GM23338 (cell line): ENCODE measurements at regions not wholly inside any gene's neighbourhood (a gene's known extent, or its start where the extent isn't known, plus 50 kb on each side); places are given as distances from the start of the nearest gene placed in this dataset.

Experiments used
- ATAC-seq: fragments of 200-7000 bp; cut with Tn5 transposase; 3 replicates; pipeline ENCODE4 v1.9.1; 2020
- DNase-seq: peaks from one replicate; pipeline ENCODE4 v3.0.0-alpha.2; 2015; ENCODE audit warnings: low spot score
- H2AFZ ChIP-seq: fragments of 200-600 bp; sonication (generic); 2 replicates; pipeline ENCODE4 v1.8.0; 2016; ENCODE audit warnings: antibody characterized with exemption, mild to moderate bottlenecking, moderate library complexity
- H3F3A ChIP-seq: fragments of 200-600 bp; sonication (generic); replicated peaks from 2 replicates; pipeline ENCODE4 v1.8.0; 2017; ENCODE audit warnings: antibody characterized with exemption, mixed run types, low read depth
- H3K27ac ChIP-seq: fragments of 200-600 bp; sonication (generic); 2 replicates; pipeline ENCODE4 v1.6.1; 2016; ENCODE audit warnings: low read depth
- H3K27me3 ChIP-seq: fragments of 200-600 bp; sonication (generic); 2 replicates; pipeline ENCODE4 v1.8.0; 2016; ENCODE audit warnings: mild to moderate bottlenecking, mixed run types, moderate library complexity; ENCODE audit not compliant: insufficient read depth
- H3K36me3 ChIP-seq: fragments of 200-600 bp; sonication (generic); 2 replicates; pipeline ENCODE4 v1.8.0; 2016; ENCODE audit warnings: mild to moderate bottlenecking; ENCODE audit not compliant: insufficient read depth
- H3K4me1 ChIP-seq: fragments of 200-600 bp; sonication (generic); 2 replicates; pipeline ENCODE4 v1.8.0; 2016; ENCODE audit warnings: mild to moderate bottlenecking, moderate library complexity; ENCODE audit not compliant: insufficient read depth
- H3K4me2 ChIP-seq: fragments of 200-600 bp; sonication (generic); 2 replicates; pipeline ENCODE4 v1.7.1; 2017; ENCODE audit warnings: mixed run types
- H3K4me3 ChIP-seq: fragments of 200-600 bp; sonication (generic); 2 replicates; pipeline ENCODE4 v1.6.1; 2016; ENCODE audit warnings: mixed run types
- H3K79me2 ChIP-seq: fragments of 200-600 bp; sonication (generic); replicated peaks from 2 replicates; pipeline ENCODE4 v1.8.0; 2017; ENCODE audit warnings: mild to moderate bottlenecking; ENCODE audit not compliant: insufficient read depth
- H3K9me2 ChIP-seq: fragments of 200-600 bp; sonication (generic); 2 replicates; pipeline ENCODE4 v1.8.0; 2017; ENCODE audit not compliant: insufficient read depth
- H4K20me1 ChIP-seq: fragments of 200-600 bp; sonication (generic); replicated peaks from 2 replicates; pipeline ENCODE4 v1.8.0; 2017; ENCODE audit warnings: mild to moderate bottlenecking; ENCODE audit not compliant: insufficient read depth
- H3K27ac Mint-ChIP-seq: 2 replicates; pipeline ENCODE4 v1.8.0; 2020; ENCODE audit warnings: inconsistent platforms, mild to moderate bottlenecking, moderate library complexity, mixed read lengths
- H3K27me3 Mint-ChIP-seq: 3 replicates; pipeline ENCODE4 v1.8.0; 2022; ENCODE audit warnings: low read depth, mild to moderate bottlenecking, moderate library complexity, mixed read lengths, inconsistent platforms; ENCODE audit not compliant: insufficient read depth, poor library complexity
- H3K36me3 Mint-ChIP-seq: 3 replicates; pipeline ENCODE4 v1.8.0; 2021; ENCODE audit warnings: low read depth, mild to moderate bottlenecking, inconsistent platforms, moderate library complexity, mixed read lengths
- H3K4me1 Mint-ChIP-seq: 3 replicates; pipeline ENCODE4 v1.8.0; 2020; ENCODE audit warnings: mild to moderate bottlenecking, inconsistent platforms, mixed read lengths
- H3K4me3 Mint-ChIP-seq: 3 replicates; pipeline ENCODE4 v1.8.0; 2021; ENCODE audit warnings: moderate library complexity, mild to moderate bottlenecking, inconsistent platforms, mixed read lengths
- H3K9me3 Mint-ChIP-seq: 3 replicates; pipeline ENCODE4 v1.8.0; 2020; ENCODE audit warnings: moderate library complexity, mild to moderate bottlenecking, inconsistent platforms, mixed read lengths
- POLR2AphosphoS5 ChIP-seq: IDR thresholded peaks from 2 replicates; pipeline ENCODE4 v1.6.1; 2016; ENCODE audit warnings: antibody characterized with exemption, low read depth
- ZNF114 ChIP-seq: fragments of 250-450 bp; sonication (Bioruptor Pico); IDR thresholded peaks from 2 replicates; pipeline ENCODE4 v1.5.0; 2020; ENCODE audit warnings: mild to moderate bottlenecking, moderate library complexity
- TF ChIP-seq, protein P1 (sequence below): IDR thresholded peaks from one replicate; pipeline ENCODE4 v1.6.1; 2018; ENCODE audit warnings: antibody characterized with exemption; ENCODE audit not compliant: unreplicated experiment

DNA sequence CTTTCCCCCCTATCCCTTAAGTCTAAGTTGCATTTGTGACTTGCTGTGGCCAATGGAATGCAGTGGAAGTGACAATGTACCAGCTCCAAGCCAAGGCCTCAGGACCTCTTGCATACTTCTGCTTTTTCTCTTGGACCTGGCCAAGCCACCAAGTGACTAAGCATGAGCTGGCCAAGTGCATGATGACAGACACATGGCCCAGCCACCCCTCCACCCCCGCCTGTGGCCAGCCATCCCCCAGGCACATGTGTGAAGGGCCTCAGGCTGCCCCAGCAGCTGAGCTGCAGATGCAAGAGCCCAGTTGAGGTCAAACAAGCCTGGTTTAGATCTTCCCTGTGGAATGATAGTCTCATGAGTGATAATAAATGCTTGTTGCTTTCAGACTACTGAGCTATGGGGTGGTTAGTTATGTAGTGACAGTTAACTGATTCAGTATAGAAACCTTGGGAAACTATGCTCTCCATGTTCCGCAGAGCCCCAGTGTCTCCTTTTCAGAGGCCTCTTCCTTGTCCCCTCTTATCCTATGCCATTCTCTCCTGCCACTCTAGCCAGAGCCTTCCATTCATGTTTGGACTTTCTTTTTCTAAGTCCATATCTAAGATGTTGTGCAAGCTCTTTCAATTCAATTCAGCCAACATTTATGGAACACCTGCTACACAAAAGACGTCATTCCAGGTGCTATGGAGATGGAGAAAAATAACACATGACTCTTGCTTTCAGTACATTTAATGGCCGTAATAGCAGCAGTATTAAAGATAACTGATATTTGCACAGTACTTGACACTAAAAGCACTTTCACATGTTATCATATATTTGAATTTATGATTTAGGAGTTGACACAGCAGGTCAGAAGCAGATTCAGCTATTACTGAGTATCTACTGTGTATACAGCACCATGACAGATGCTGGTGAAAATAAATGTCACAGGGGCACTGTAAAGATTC lies 55.5 kb upstream of the LOXL4 start (continued):
- TF ChIP-seq, protein P1, sequence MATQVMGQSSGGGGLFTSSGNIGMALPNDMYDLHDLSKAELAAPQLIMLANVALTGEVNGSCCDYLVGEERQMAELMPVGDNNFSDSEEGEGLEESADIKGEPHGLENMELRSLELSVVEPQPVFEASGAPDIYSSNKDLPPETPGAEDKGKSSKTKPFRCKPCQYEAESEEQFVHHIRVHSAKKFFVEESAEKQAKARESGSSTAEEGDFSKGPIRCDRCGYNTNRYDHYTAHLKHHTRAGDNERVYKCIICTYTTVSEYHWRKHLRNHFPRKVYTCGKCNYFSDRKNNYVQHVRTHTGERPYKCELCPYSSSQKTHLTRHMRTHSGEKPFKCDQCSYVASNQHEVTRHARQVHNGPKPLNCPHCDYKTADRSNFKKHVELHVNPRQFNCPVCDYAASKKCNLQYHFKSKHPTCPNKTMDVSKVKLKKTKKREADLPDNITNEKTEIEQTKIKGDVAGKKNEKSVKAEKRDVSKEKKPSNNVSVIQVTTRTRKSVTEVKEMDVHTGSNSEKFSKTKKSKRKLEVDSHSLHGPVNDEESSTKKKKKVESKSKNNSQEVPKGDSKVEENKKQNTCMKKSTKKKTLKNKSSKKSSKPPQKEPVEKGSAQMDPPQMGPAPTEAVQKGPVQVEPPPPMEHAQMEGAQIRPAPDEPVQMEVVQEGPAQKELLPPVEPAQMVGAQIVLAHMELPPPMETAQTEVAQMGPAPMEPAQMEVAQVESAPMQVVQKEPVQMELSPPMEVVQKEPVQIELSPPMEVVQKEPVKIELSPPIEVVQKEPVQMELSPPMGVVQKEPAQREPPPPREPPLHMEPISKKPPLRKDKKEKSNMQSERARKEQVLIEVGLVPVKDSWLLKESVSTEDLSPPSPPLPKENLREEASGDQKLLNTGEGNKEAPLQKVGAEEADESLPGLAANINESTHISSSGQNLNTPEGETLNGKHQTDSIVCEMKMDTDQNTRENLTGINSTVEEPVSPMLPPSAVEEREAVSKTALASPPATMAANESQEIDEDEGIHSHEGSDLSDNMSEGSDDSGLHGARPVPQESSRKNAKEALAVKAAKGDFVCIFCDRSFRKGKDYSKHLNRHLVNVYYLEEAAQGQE: no peak
- no peak for TF ChIP-seq POLR2AphosphoS5

DNA sequence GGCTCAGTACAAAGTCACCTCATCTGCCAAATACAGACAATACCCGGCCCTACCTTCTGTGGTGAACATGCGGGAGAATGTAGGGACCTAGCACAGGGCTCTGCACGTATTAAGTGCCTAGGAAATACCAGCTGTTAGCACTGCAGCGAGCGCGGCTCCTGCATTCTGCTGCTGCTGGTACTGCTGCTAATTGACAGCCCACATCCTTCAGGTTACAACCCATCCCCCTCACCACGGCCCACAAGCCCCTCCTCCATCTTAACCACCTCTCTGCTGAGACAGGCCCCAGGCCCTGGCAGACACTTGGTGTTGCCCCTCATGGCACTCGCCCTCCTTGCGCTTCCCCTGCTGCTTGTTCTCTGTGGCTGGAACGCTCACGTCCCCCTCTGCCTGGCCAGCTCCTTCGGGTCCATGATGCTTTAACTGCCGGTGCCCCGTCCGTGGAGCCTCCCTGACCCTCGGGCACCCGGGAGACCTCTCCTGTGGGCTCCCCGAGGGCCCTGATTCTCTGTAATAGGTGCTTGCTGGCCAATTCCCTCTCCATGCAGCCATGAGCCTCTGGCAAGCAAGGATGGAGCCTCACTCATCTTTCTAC lies 53.3 kb upstream of the LOXL4 start:
- H3K36me3 ChIP-seq: no peaks in the 10 kb centered on the region
- no peaks in the 10 kb centered on the region for H3F3A ChIP-seq
- TF ChIP-seq, protein P1: no peak
- TF ChIP-seq ZNF114 (CRISPR knock-in tag): no peak
- no peak overlapping the region for H3K27ac ChIP-seq
- H2AFZ ChIP-seq: peak overlapping the region; percentile 95
- no peak overlapping the region for H3K4me3 ChIP-seq
- H3K27me3 ChIP-seq: no peaks in the 10 kb centered on the region
- Mint-ChIP-seq H3K27ac (no peak overlapping the region), H3K4me1 (peaks cover 11% of the 10 kb centered on the region), H3K36me3 (no peaks in the 10 kb centered on the region), H3K27me3 (peaks cover 17% of the 10 kb centered on the region), H3K4me3 (no peak overlapping the region), H3K9me3 (no peaks in the 10 kb centered on the region)
- H3K4me2 ChIP-seq: no peak overlapping the region
- no peaks in the 10 kb centered on the region for H4K20me1 ChIP-seq
- peak; percentile 77 for DNase-seq
- H3K9me2 ChIP-seq: no peaks in the 10 kb centered on the region
- ATAC-seq: peak; percentile 97
- H3K79me2 ChIP-seq: no peaks in the 10 kb centered on the region
- no peaks in the 10 kb centered on the region; the same call in 1 of the 2 replicates for H3K4me1 ChIP-seq
